Spinal cord (tissue), 9 donors: ENCODE measurements at regions not wholly inside any gene's neighbourhood (a gene's known extent, or its start where the extent isn't known, plus 50 kb on each side); places are given as distances from the start of the nearest gene placed in this dataset.

ENCODE experiments used
- DNase-seq, 6 donors: peaks; one replicate each; pipeline versions ENCODE4 v3.0.0 to v3.0.0-alpha.2; 2013 to 2015; ENCODE audit warnings: low spot score in 6 of 6, low read depth in 4 of 6
- H3K27ac ChIP-seq: one replicate; pipeline ENCODE4 v1.5.1; 2013; ENCODE audit warnings: low read depth, low read length, control low read depth
- H3K27me3 ChIP-seq: one replicate; pipeline ENCODE4 v1.6.1; 2013; ENCODE audit warnings: low read length; ENCODE audit not compliant: control insufficient read depth, insufficient read depth
- H3K36me3 ChIP-seq: one replicate; pipeline ENCODE4 v1.6.1; 2013; ENCODE audit warnings: low read length; ENCODE audit not compliant: control insufficient read depth, insufficient read depth
- H3K4me1 ChIP-seq: one replicate; pipeline ENCODE4 v1.6.1; 2013; ENCODE audit warnings: low read length; ENCODE audit not compliant: control insufficient read depth, insufficient read depth
- H3K4me3 ChIP-seq: one replicate; pipeline ENCODE4 v1.5.1; 2013; ENCODE audit warnings: low read depth, low read length, control low read depth
- H3K9me3 ChIP-seq: one replicate; pipeline ENCODE4 v1.6.1; 2013; ENCODE audit warnings: low read length; ENCODE audit not compliant: control insufficient read depth, insufficient read depth
- whole genome bisulfite sequencing: methylation state at CpG from one replicate; pipeline ENCODE4 v1.1.5; 2013; ENCODE audit warnings: missing lambda C conversion rate; ENCODE audit not compliant: insufficient coverage; 5-methylcytosine and 5-hydroxymethylcytosine counted together
- donor health status: healthy.

DNA sequence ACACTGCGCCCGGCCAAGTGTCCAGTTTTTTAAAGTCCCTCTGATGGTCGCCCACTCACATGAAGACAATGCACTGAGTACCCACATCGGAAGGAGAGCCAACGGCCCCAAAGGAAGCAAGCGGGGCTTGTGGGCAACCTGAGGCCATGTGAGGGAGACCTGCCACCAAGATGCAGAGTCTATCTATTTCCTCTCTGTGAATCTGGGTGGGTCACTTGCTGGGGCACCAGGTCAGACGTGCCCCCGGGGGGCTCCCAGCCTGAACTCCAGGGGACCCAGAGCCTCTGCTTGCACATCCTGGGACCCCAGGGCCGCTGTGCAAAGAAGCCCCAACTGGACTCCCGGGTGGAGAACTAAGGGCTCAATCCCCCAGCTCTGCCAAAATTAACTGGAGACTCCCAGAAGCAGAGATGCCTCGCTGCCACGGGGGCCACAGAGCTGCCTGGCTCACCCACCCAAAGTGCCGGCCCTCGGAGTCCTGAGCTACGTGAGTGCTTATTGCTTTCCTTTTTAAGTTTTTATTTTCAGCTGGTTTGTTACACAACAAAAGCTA, 106.4 kb downstream of the BRD1 start:
- Histone ChIP-seq H3K4me1 (peaks cover 17% of the 10 kb centered on the region), H3K27me3 (peaks cover 19% of the 10 kb centered on the region), H3K36me3 (no peaks in the 10 kb centered on the region), H3K27ac (no peak overlapping the region), H3K9me3 (no peaks in the 10 kb centered on the region), H3K4me3 (no peak overlapping the region)
- DNase-seq: no peak
- WGBS: 92% methylated on average over 12 of the region's 15 CpGs

DNA sequence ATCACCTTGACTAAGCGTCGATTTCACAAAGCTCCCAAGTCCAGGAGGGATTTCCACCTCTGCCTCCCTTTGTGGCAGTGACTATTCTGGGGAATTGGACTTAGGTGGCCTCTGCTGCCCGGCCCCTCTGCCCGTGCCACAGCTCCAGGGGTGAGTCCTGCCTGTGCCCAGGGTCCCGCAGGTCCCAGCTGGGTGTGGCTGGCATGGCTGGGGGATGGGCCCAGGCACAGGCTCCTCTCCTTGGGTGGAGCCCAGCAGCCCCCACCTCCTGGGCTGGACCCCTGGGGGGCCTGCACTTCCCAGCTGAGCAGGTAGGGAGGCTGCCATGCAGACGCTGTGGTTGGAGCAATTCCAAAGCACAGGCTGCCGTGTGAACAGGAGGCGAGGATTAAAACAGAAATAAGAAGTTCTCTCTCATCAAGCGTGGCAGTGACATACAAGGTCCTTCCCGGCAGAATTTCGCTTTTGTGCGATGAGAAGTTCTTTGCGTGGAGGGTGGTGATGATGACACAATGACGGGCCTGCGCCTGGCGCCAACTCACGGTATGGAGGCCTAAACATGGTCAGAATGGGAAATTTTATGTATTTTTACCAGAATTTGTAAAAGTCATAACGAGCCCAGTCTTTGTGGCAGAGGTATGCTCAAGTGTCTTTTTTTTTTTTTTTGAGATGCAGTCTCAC, 107.3 kb downstream of the BRD1 start:
- WGBS: 78% methylated on average over 16 of the region's 18 CpGs
- Histone ChIP-seq H3K4me1 (peaks cover 17% of the 10 kb centered on the region), H3K27me3 (peaks cover 13% of the 10 kb centered on the region), H3K27ac (no peak overlapping the region), H3K4me3 (no peak overlapping the region), H3K36me3 (no peaks in the 10 kb centered on the region), H3K9me3 (no peaks in the 10 kb centered on the region)
- DNase-seq: peak in 1 of 6 donors; percentile 23

DNA sequence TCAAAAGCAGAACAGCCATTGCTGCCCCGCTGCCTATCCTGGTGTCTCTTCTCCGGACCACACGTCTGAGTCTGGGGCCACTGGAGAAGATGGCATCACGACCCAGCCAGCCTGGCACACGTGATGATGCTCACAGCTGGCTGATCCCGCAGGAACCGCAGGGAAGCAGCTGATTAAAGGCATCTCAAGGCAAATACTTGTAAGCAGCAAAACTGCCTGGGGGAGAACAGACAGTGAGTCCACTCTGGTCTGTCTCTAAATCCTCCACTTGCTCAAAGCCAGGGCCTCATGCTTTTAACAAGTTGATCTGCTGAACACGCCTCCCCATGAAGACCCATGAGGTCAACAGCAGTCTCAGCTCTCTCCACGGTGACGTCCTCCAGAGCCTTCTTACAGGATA, 108.6 kb downstream of the BRD1 start:
- Histone ChIP-seq H3K9me3 (no peaks in the 10 kb centered on the region), H3K27me3 (no peaks in the 10 kb centered on the region), H3K4me1 (peaks cover 5% of the 10 kb centered on the region), H3K4me3 (no peak overlapping the region), H3K27ac (no peak overlapping the region), H3K36me3 (no peaks in the 10 kb centered on the region)
- no peak for DNase-seq
- 80% methylated on average over 8 of the region's 10 CpGs for WGBS

GRCh38 chr22:49718396-49718795, 109.3 kb downstream of the BRD1 start:
- Histone ChIP-seq H3K27ac (no peak overlapping the region), H3K4me1 (peaks cover 5% of the 10 kb centered on the region), H3K4me3 (no peak overlapping the region), H3K27me3 (no peaks in the 10 kb centered on the region), H3K9me3 (no peaks in the 10 kb centered on the region), H3K36me3 (no peaks in the 10 kb centered on the region)
- no peak for DNase-seq
- WGBS: 87% methylated on average over 7 of the region's 7 CpGs

- H3K9me3 ChIP-seq: no peaks in the 10 kb centered on the region
- H3K36me3 ChIP-seq: no peaks in the 10 kb centered on the region
- peaks cover 5% of the 10 kb centered on the region for H3K4me1 ChIP-seq
- WGBS: 69% methylated on average over 21 of the region's 24 CpGs
- no peaks in the 10 kb centered on the region for H3K27me3 ChIP-seq
- peak in 1 of 6 donors; percentile 22 for DNase-seq
- H3K4me3 ChIP-seq: no peak overlapping the region
- no peak overlapping the region for H3K27ac ChIP-seq
These were observed 110.3 kb downstream of the BRD1 start for GRCh38 chr22:49717322-49717919.

GRCh38 chr22:49716441-49716840, 111.2 kb downstream of the BRD1 start:
- Histone ChIP-seq H3K4me3 (no peak overlapping the region), H3K27me3 (no peaks in the 10 kb centered on the region), H3K4me1 (peaks cover 5% of the 10 kb centered on the region), H3K9me3 (no peaks in the 10 kb centered on the region), H3K27ac (no peak overlapping the region), H3K36me3 (no peaks in the 10 kb centered on the region)
- WGBS: 45% methylated on average over 12 of the region's 12 CpGs
- DNase-seq: no peak

GRCh38 chr22:49715450-49715849, 112.2 kb downstream of the BRD1 start:
- 100% methylated on average over 3 of the region's 3 CpGs for WGBS
- H3K4me1 ChIP-seq: peaks cover 4% of the 10 kb centered on the region
- no peaks in the 10 kb centered on the region for H3K36me3 ChIP-seq
- no peak for DNase-seq
- H3K27me3 ChIP-seq: no peaks in the 10 kb centered on the region
- H3K4me3 ChIP-seq: no peak overlapping the region
- no peak overlapping the region for H3K27ac ChIP-seq
- no peaks in the 10 kb centered on the region for H3K9me3 ChIP-seq

GRCh38 chr22:49713003-49713402, 114.7 kb downstream of the BRD1 start:
- Histone ChIP-seq H3K36me3 (no peaks in the 10 kb centered on the region), H3K27me3 (no peaks in the 10 kb centered on the region), H3K4me3 (no peak overlapping the region), H3K4me1 (no peaks in the 10 kb centered on the region), H3K9me3 (peaks cover 8% of the 10 kb centered on the region), H3K27ac (no peak overlapping the region)
- no peak for DNase-seq
- WGBS: 90% methylated on average over 7 of the region's 15 CpGs

- 33% methylated on average over 22 of the region's 22 CpGs for WGBS
- H3K36me3 ChIP-seq: no peaks in the 10 kb centered on the region
- peaks cover 8% of the 10 kb centered on the region for H3K9me3 ChIP-seq
- H3K27ac ChIP-seq: no peak overlapping the region
- peak in 1 of 6 donors; percentile 40 for DNase-seq
- no peak overlapping the region for H3K4me3 ChIP-seq
- H3K27me3 ChIP-seq: no peaks in the 10 kb centered on the region
- H3K4me1 ChIP-seq: no peaks in the 10 kb centered on the region
These were observed 115.4 kb downstream of the BRD1 start for GRCh38 chr22:49712195-49712791.
